Stimulated activated CD4-positive, alpha-beta T cell treated with anti-CD3 and anti-CD28 coated beads, Interleukin-4, amount 100 ng/mL, for 1 hour (primary cell): ENCODE measurements at regions not wholly inside any gene's neighbourhood (a gene's known extent, or its start where the extent isn't known, plus 50 kb on each side); places are given as distances from the start of the nearest gene placed in this dataset.
"Not testable (repeated sequence)": the region's sequence is repeated elsewhere in the genome, so short reads cannot be mapped to it uniquely, and the experiment has no call there.

ENCODE experiments used
- DNase-seq: peaks from one replicate; pipeline ENCODE4 v3.0.0-alpha.2; 2020

DNA sequence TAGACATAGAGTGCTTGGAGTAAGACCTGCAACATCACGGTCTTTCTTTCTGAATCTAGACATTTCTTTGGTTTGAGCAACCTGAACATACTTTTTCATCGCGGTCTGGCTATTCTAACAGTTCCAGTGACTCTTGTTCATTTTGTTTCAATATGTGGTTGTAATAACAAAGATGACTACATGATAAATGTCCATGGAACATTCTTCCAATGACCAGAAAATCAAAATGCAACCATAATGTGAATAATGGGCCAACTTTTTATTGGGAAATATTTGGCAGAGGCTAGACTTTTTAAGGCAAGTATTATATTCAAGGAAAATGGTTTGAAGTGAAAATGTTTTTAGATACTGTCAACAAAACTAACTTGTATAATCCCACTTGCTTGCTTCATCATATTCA, 282.5 kb downstream of the INHBA start:
- no peak for DNase-seq

DNA sequence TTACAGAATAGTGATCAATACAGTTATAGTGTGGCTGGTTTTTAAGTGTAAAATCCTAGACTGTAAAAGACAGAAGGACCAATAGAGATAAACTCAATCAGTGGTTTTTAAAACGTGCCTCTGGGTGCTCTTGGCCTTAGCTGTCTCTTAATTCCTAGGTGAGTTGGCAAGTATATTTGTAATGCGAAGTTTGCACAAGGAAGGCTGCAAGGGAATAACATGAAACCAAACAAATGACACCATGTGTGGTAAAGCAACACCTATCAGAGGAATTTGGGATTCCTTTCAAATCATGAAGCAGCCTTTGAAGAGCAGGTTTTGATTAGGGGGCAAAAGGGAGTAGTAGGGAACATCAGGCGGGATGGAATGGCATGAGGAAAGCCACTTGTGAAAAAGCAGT, 284.6 kb downstream of the INHBA start:
- no peak for DNase-seq

DNA sequence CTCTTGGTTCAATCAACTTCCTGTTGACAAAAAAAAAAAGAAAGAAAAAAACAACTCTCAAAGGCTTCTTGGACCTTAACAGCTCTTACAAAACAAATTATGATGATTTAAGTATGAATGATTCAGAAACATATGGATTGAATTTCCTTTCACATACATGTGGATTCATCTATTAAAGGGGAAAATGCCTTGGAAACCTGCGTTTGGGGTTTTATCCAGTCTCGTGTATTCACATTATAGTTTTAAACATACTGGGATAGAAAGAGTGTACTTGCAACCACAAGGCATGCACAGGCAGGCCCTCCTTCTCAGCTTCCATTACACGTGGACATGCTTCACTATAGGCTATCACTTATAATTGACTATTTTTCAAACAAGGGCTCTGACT, 286.7 kb downstream of the INHBA start:
- no peak for DNase-seq

DNA sequence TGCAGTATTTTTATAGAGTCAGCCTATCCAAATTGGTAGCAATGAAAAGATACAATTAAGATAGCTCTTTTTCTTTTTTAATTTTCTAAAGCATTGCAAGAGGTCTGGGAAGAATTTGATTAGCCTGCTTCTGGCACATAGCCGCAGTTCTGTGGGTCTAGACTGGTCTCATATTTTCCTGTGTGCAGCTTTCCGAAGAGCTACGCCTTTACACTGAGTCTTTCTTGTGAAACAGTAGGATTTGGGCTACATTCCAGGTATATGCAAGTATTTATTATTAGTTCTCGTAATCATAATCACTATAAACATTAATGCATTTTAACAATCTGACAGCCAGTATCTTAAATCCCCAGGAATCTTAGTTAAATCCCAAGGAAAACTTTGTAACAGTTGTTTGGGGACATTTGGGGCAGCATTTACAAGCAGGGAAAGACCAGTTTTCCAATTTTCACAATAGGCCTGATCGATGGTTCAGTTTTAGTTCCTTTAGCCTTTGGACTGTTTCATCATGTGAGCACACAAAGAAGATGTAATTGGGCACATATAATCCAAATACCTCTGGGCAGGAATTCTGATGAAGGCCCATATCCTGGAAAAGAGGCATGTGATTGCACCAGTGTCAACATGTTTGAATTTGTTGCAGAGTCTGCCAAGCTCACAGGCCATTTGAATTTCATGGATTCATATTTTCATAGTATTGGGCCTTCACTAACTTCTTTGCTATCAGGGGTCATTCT, 287.3 kb downstream of the INHBA start:
- no peak for DNase-seq

DNA sequence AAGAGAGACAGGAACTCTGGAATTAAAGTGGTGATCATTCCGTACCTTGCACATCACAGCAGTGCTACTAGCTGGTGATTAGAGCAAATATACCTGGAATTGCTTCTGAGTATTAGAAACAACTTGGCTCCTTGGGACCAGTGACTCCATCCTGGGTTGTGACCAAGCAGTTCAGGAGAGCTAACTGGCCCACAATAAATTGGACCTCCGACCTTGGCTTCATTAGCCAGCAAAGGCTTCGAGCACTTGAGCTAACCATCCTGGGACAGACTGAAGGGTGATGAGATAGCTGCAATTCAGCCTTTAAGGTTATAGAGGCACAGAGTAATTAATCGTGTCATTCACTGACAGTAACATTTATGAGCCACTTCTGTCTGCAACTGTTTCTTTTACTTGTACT, 287.8 kb downstream of the INHBA start:
- no peak for DNase-seq

DNA sequence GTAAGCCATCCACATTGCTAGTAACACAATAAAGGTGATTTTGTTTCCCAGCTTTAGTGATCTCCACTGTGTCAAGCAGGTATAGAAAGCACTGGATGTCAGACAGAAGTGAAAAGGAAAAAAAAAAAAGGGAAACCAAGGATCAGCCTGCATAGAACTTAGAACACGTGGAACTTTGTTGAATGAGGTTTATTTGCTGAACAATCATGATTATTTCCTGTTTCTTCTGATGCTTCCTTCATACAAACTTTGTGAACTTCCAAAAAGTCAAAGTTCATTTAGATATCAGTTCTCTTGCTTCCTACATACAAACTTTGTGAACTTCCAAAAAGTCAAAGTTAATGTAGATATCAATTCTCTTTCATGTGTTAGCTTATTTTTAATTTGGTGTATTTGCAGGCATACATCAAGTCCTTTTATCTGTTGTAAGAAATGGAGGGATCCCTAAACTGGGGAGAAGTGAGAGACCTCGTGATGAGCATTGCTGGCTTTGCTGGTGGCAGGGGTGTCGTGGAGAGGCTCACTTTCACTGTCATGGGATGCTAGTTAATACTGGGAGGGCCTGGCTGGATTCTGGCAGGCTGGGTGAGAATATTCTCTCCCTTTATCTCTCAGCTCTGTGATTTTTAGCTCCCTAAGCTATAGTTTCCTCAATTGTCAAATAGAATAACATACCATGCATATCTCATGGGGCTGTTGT, 298.4 kb downstream of the INHBA start:
- no peak for DNase-seq

DNA sequence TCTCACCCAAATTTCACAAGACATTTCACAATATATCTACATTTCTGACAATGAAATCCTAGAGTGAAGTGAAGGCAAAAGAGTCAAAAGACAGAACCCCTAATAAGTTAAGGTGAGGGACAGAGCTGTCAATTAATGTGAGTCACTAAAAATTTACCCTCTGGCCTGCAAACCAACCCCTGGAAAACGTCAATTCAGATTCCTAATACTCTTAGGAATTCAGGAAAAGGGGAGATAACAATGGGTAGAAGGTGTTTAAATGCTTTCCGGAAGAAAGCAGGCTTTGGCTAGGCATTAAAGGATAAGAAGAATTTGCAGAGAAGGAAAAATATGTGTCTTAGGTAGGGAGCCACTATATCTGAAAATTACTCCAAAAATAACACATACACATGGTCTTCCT, 299.6 kb downstream of the INHBA start:
- DNase-seq: no peak

DNA sequence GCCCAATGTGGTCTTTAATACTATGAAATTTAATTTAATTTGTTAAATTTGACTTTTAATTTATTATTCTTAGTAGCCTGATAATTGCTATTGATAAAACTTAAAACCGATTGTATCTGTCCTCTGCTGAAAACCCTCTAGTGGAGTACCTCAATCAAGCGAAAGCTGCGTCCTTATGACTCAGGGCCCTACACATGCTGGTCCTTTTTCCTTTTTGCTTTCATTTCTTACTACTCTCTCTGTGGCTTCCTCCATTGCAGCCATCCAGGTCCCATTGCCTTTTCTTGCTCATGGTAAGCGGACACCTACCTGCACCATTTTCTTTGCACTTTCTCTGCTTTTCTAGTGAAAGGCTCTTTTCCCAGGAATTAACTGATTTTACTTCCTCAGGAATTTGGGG, 301.1 kb downstream of the INHBA start:
- no peak for DNase-seq

DNA sequence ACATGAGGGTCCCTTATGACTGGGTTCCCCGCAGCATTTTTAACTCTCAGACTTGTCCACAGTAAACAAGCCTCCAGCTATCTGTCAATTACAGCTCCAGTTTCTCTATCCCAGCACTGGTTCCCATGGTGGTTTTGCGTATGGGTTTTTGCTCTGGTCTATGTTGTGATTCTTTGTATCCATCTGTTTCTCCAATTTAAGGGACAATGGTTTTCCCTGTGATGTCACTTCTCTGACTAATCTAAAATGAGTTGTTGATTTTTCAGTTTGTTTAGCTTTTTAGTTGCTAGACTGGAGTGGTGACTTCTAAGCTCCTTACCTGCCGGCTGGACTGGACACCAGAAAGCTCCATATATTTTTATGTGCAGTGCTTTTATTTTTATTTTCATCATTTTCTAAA, 303.7 kb downstream of the INHBA start:
- DNase-seq: no peak

DNA sequence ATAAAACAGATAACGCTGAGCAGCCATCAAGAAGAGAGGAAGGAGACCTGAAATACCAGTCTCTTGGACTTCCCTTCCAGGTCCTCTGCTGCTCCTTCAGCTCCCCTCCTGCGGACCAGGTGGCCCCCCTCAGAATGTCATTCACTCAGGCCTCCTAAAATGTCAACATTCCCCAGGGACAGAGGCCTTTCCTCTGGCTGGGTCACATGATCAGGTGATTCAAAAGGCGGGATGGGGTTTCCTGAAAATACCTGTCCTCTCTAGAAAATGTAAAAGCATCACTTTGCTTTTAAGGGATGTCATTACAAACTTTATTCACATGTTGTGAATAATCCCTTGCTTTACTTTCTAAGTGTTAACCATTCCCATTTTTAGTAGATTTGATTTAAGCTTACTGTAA, 311.1 kb downstream of the INHBA start:
- no peak for DNase-seq

DNA sequence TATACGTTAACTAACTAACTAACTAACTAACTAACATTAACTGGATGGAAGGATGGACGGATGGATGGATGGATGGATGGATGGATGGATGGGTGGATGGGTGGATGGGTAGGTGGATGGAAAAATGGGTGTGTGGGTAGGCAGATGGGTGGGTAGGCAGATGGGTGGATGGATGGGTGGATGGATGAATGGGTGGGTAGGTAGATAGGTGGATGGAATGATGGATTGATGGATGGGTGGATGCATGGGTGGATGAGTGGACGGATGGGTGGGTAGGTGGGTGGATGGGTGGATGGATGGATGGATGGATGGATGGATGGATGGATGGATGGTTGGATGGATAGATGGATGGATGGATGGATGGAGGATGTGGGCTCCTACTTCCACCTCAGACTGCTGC, 314.0 kb downstream of the INHBA start:
- DNase-seq: not testable (repeated sequence)

DNA sequence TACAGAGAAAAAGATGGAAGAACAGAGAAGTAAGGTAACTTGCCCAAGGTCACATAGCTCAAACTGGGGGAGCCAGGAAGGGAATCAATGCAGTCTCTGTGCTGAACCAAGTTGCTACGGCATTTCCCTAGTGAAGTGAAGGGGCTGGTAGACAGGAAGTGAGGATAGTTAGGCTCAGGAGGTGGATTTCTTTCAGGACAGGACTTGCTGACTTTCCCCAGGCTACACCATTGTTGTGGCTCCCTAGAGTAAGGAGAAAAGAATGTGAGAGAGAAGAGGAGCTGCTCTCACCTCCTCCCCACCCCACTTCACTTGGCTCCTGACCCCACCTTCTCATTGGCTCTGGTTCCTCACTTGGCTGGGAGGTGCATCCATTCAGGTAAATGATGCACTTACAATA, 316.9 kb downstream of the INHBA start:
- DNase-seq: no peak

DNA sequence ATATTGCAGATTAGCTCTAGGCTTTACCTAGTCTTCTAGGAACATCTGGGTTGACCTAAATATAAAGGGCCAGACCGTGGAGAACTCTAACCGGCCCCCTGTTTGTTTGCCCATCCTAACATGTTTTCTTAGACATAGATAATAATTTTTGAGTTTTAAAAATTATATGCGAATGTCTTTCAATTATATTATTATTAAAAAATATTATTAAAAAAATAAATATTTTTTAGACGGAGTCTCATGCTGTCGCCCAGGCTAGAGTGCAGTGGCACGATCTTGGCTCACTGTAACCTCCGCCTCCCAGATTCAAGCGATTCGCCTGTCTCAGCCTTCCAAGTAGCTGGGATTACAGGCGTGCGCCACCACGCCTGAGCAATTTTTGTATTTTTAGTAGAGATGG, 318.5 kb downstream of the INHBA start:
- DNase-seq: no peak

DNA sequence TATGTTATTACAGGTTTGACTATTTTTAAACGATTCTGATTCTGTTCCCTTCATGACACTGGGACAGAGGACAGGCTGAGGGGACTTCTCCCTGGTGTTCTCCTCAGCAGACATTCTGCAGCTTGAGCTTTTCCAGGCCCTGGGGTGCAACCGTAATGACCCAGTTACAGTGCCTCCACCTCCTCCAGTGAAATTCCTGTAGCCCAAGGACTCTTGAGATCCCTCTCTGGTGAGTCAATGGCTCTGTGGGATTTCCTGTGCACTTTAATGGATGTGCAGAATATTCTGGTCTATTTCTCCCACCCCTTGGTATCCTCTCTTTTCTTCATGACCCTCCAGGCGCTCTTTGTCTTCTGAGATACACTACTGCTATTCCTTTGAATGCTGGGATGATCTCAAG, 319.3 kb downstream of the INHBA start:
- DNase-seq: no peak

DNA sequence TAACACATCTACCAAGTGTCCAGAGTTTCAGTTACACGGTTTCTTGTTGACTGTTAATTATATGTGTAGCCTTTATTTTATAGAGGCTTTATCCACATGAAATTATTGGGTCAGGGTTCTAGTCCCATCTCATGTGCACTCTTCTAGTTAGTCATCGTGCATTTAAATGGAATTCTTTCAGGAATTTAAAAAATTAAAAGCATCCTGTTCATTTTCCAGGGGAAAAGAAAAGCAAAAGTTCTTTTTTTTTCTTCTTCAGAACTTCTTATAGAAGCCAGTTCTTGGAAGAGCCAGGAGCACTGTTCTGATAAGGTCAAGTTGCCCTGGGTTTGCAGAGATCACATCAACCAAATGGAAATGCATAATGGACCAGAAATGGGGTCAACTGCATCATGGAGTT, 324.7 kb downstream of the INHBA start:
- DNase-seq: no peak

DNA sequence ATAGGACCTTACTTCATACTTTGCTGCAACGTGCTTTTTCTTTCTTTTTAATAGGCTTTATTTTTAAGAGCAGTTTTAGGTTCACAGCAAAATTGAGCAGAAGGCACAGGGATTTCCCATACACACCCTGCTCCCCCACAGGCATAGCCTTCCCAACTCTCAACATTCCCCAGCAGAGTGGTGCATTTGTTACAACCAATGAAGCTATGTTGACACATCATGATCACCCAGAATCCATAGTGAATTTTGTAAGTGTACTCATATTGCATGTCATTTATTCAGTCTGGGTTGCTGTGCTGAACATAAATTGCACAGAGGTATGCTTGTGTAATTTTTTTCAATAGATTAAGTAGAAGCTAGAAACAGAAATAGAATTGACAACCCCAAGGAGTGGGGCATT, 327.3 kb downstream of the INHBA start:
- DNase-seq: no peak

DNA sequence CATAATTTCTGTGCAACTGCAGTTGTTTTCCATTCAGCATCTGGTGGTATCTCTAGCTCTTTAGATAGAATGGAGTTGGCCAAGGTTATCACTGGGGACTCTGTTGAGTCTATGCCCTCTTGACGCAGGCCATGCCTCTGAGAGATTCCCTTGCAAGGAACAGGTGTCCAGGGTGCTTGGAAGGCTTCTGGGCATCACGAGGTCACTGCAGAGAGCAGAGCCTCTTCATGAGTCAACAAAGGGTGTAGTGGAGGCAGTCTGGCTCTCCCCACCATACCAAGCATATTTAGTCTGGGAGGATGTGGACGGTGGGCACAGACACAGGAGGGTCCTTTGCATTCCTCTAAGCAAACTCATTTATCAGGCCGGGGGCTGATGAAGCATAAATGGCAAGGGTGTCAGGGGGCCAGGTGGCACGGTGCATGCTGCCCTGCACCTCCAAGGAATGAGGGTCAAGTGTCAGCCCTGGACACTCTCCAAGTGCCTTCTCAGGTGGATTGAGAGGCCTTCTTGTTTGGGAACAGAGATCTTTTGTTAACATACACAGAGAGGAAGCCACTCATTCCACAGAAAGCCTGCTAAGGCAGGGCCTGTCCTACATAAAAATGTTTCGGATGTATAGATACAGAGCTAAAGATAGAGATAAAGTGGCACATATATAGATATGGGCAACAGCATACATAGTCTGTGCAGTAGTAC, 328.6 kb downstream of the INHBA start:
- no peak for DNase-seq

DNA sequence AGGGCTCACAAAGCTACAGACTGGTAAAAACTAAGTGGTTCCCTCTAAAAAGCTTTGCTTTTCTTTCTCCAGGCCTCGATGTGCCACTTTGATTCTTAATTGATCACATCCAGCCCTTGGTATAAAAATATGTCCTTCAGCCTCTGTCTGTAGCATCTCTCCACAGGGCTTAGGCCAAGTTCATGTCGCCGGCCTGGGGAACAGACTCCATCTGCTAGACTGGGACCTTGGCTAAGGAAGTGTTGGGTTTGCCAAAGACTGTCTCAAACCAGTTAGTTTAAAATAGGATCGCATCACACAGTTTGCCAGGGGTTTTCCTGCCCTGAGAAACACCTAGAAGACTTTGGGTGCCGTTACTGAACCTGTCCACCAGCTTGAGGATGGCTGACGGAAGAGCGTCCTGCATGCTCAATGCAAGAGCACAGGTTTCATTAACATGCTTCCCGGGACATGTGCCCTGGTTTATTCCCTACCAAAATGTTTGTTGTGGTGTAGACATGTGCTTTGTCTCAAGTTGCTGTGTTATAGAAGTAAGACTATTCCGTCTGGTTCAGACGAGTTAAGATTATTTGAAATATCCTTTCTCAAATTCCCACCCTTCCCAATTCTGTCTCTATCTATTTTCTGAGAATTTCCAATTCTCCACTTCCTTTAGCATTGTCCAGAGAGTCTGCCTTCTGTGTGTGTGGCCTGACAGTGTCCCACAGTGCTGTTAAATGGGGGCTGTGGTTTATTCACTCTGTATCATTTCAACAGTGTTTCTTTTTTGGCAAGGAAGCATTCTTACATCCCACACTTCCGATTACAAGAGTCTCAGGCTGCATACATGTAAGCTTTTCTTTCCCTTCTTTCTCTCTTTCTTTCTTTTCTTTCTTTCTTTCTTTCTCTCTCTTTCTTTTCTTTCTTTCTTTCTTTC, 334.7 kb downstream of the INHBA start:
- no peak for DNase-seq

DNA sequence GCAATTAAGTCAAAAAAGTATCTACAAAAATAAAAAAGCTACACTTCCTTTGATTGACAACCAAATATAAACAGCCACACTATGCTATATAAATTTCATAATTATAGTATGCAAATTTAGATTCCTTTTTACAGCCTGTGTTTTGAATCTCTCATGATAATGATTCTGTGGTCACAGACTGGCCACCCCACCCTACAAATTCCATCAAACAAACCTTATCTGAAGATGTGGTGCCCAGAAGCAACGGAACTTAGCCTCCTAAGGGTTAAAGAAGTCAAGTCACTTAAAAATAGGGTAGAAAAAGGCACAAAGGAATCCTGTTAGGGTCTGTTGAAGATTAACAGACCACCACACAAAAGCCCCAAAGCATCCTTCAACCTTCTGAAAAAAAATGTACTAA, 351.8 kb downstream of the INHBA start:
- no peak for DNase-seq

DNA sequence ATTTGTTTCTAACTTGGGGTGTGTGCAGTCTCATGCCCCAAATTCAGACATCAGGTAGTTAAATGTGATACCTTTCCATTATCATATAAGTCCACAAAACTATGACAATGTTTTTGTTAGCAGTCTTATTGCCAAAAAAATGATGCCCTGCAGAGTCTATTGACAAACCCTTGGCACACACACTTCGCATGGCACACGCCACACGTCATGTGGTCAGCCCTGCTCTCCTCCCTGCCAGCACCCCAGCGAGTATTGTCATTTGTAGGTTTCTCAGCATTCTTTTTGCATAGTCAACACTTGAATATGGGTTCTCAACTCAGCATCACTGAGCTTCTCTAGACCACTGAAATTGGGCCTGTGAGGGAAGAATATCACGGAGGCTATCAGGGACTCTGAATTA, 356.0 kb downstream of the INHBA start:
- DNase-seq: no peak

DNA sequence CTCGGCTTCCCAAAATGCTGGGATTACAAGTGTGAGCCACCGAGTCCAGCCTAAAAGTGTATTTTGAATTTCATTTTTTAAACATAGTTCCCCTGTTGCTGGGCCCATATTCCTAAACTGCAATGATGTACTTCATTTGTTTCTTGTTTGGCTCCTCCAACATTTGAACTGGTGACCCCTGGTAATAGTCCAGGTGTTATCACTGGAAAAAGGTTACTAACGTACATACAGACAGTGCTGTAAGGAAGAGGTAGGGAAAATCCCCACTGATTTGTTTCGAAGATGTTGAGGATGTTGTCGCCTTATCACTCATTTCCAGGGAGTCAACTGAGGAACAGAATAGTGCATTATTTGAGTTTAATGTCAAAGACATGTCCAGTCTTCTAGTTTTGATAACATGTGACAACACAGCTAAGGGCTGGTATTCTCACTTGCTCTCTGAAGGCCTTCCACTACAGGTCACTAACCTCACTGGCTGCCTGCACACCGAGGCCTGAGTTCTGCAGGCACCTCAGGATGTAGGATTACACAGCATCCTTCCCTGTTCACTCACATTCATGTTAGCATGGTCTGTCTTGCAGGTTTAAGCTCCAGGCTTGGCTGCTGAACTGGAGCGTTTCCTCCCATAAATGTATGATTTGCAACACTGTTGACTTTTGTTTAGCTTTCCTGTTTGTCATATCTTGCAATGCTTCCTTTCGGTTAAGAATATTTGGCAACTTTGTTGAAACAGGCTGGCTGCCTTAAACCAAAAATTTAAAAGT, 362.8 kb downstream of the INHBA start:
- no peak for DNase-seq

DNA sequence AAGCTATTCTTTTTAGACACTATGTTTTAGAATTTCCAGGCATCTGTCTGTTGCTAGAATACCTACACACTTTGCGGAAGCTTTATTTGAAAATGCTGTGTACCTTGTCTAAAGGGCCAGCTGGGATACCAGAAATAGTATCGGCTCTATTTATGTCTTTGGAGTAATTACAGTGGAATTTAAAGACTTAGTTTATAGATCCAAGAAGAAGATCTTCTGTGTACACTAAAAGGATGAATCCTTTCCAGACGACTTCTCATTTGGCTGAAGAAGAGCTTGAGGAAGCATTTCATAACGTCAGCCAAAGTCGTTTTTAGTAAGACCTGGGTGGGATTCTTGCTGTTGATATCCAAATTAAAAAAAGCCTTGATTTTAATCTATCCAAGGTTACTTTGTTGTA, 365.9 kb downstream of the INHBA start:
- DNase-seq: no peak
